CD4-positive, alpha-beta T cell treated with Interferon alpha-2 for 1 hour (primary cell): ENCODE measurements at regions not wholly inside any gene's neighbourhood (a gene's known extent, or its start where the extent isn't known, plus 50 kb on each side); places are given as distances from the start of the nearest gene placed in this dataset.
"Not testable (repeated sequence)": the region's sequence is repeated elsewhere in the genome, so short reads cannot be mapped to it uniquely, and the experiment has no call there.

ENCODE experiments used
- DNase-seq, 2 donors: peaks; one replicate each; pipeline ENCODE4 v3.0.0-alpha.2; 2020 to 2022

GRCh38 chr6:14876778-14877613, 368.9 kb upstream of the JARID2 start:
- DNase-seq: peak; percentile 62 to 63

GRCh38 chr6:14877758-14878157, 368.1 kb upstream of the JARID2 start:
- no peak for DNase-seq

- DNase-seq: no peak
Observed at GRCh38 chr6:14880052-14880451, 365.8 kb upstream of the JARID2 start.

GRCh38 chr6:14880677-14881076, 365.2 kb upstream of the JARID2 start:
- no peak for DNase-seq

GRCh38 chr6:14881398-14881797, 364.5 kb upstream of the JARID2 start:
- no peak for DNase-seq

- DNase-seq: no peak
Observed at GRCh38 chr6:14882394-14883026, 363.4 kb upstream of the JARID2 start.

GRCh38 chr6:14883921-14884320, 361.9 kb upstream of the JARID2 start:
- DNase-seq: no peak

- no peak for DNase-seq
Observed at GRCh38 chr6:14885498-14885897, 360.4 kb upstream of the JARID2 start.

- DNase-seq: no peak
Observed at GRCh38 chr6:14887181-14887580, 358.7 kb upstream of the JARID2 start.

- DNase-seq: no peak
Observed at GRCh38 chr6:14887986-14888574, 357.8 kb upstream of the JARID2 start.

- DNase-seq: no peak
Observed at GRCh38 chr6:14888575-14889000, 357.3 kb upstream of the JARID2 start.

- DNase-seq: no peak
Observed at GRCh38 chr6:14889188-14889587, 356.7 kb upstream of the JARID2 start.

- peak in 1 of 2 donors; percentile 7 for DNase-seq
Observed at GRCh38 chr6:14889611-14890593, 356.0 kb upstream of the JARID2 start.

- DNase-seq: not testable (repeated sequence)
Observed at GRCh38 chr6:14891820-14892375, 354.0 kb upstream of the JARID2 start.

GRCh38 chr6:14894105-14894504, 351.8 kb upstream of the JARID2 start:
- DNase-seq: no peak

- DNase-seq: no peak
Observed at GRCh38 chr6:14896475-14896874, 349.4 kb upstream of the JARID2 start.

GRCh38 chr6:14897831-14898230, 348.0 kb upstream of the JARID2 start:
- DNase-seq: no peak

GRCh38 chr6:14899441-14899840, 346.4 kb upstream of the JARID2 start:
- not testable (repeated sequence) for DNase-seq

GRCh38 chr6:14900919-14901318, 344.9 kb upstream of the JARID2 start:
- DNase-seq: no peak

- no peak for DNase-seq
Observed at GRCh38 chr6:14903176-14904038, 342.5 kb upstream of the JARID2 start.

- no peak for DNase-seq
Observed at GRCh38 chr6:14905201-14905600, 340.7 kb upstream of the JARID2 start.
